Left lobe of liver (tissue), 2 donors: ENCODE measurements at regions not wholly inside any gene's neighbourhood (a gene's known extent, or its start where the extent isn't known, plus 50 kb on each side); places are given as distances from the start of the nearest gene placed in this dataset.

Experiments used
- ATAC-seq: fragments of 200-7000 bp; cut with Tn5 transposase; one replicate; pipeline ENCODE4 v1.9.1; 2020; ENCODE audit warnings: mild to moderate bottlenecking, moderate library complexity
- DNase-seq: peaks from one replicate; pipeline ENCODE4 v3.0.0-alpha.2; 2020; ENCODE audit warnings: low spot score
- donor health status: DM: no; HTN: no; CAD: no; lungs with moderate emphysema.
- donor health status: DM: no; HTN: yes; CAD: no.

DNA sequence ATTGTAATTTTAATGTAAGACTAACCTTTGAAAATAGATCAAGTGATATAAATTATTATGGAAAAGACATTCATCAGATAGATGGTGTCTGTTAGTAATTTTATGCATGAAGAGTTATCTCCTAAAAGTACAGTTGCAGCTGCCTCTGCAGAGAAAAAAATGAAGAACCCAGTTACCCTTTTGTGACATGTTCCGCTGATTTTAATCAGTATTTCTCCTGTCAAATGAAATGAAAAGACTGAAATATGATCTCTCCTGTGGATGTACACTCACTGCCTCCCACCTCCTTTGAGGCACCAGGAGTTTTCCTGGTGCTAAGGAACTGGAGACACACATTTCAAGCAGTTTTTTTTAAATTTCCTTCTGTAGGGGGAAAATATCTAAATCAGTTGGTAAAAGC is 277.4 kb downstream of the KIF4B start:
- DNase-seq (no peak), ATAC-seq (no peak)

DNA sequence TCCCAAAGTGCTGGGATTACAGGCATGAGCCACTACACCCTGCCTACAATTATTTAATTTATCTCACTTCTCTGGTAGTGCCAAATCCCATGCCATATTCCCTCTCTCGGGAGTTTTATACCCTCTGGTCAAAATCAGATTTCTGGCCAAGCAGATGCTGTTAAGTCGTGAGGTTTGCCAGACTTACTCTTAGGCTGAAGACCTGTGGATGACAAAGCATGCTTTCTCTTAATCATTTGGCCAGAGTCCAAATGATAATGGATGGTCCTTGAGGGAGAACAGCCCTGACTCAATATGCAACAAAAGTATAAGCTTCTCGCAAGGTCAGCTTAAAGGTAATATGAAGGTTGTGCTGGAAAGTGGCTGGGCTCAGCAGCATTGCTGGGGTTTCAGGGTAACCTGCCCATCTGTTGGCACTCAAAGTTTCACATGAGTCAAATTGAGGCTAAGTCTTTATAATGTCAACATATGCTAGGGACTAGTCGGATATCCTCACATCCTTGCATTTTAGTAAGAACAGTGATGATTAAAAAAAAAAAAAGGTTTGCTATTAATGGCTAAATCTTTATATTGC is 280.1 kb downstream of the KIF4B start:
- no peak for DNase-seq
- no peak for ATAC-seq

DNA sequence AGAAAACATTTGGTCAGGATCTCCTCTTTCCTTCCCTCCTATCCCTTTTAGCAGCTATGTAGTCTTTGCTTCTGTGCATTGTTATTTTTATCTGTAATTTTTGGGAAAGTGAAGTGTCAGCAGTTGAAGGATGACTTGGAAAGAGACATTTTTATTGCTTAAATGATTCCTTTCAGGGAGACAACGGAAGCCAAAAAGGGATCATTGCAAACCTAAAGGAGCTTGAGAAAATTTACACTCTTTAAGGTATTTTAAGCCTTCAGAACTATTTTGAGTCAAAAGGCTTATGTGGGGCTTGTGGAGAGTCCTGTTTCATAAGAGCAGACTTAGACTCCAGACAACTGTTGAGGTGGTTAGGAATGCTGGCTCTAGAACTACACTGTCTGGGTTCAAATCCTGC is 281.6 kb downstream of the KIF4B start:
- ATAC-seq (no peak), DNase-seq (no peak)

DNA sequence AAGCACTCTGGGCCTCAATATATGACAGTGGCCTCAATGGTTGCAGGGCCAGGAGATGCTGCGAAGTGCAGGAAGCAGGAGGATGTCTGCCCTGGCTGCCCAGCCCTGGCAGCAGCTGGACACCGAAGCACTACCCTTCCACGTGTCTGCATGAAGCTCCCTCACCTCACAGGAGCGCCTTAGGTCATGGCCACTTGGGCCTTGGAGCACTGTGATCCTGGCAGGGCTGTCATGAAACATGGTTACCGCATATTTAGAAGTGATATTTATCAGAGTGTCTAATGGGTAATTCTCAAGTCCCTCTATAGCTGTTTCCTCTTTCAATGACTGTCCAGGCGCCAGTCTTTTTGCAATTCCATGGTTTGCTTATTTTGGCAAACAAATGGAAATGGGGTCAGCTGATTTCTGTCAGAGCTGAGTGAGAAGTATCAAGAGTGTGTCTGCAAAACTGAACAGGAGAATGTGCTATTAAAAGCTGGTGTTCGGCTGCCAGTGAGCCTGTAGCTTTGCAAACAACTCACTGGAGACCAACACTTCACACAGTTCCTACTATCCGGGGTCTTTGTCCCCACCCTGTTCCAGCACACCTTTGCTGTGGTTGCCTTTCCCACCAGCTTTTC is 285.9 kb downstream of the KIF4B start:
- ATAC-seq (peak; percentile 91), DNase-seq (peak; percentile 50)

DNA sequence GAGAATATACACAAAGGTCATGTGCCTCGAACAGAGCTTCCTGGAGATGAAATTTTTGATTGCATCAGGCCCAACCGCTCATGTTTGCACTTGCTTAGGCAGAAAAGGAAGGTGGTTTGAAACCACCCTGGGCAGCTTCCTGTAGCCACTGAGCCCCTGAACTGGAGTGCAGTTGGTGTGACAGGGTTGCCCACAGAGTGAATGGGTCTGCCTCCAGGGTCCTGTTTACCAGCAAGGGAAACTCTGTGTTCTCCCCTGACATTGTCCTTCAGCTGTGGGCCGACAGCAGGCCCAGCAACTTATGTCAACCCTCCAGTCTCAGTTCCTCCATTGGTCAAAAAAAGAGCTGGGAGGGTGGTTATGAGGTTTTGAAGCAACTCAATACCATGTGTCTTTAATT is 289.6 kb downstream of the KIF4B start:
- DNase-seq (no peak), ATAC-seq (no peak)

DNA sequence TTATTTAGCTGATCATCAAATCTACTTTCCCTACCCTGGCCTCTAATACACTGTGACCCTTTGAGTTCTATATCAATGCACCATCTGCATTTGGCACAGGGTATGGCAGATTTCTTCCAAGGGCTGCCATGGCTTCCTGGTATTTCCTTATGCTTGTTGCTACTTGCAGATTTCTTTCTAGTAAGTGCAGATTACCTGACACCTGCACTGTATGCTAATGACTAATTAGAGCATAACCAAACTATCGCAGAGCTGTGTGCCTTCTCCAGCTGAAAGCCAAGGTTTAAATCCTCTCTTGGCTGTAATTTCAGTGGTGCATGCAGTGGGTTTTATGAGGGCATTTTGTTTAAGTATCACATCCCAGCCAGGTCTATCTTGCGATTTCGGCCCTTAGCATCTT is 293.7 kb downstream of the KIF4B start:
- DNase-seq (no peak), ATAC-seq (no peak)

DNA sequence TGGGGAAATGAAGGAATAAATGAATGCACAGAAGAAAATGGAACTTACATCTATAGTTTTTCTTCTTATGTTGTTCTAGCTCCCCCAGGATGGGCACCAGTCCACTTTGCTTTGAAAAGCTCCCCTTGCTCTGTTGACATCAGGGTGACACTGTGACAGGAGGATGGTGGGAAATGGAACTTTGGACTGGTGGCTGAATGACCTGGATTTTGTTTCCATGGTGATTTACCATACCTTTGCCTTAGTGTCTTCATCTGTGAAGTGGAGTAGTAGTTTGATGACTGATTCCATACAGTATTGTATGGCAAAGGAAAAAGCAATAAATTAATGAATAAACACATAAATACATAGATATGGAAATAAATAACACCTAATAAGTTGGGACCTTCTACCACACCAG is 294.7 kb downstream of the KIF4B start:
- ATAC-seq (peak; percentile 31), DNase-seq (no peak)

DNA sequence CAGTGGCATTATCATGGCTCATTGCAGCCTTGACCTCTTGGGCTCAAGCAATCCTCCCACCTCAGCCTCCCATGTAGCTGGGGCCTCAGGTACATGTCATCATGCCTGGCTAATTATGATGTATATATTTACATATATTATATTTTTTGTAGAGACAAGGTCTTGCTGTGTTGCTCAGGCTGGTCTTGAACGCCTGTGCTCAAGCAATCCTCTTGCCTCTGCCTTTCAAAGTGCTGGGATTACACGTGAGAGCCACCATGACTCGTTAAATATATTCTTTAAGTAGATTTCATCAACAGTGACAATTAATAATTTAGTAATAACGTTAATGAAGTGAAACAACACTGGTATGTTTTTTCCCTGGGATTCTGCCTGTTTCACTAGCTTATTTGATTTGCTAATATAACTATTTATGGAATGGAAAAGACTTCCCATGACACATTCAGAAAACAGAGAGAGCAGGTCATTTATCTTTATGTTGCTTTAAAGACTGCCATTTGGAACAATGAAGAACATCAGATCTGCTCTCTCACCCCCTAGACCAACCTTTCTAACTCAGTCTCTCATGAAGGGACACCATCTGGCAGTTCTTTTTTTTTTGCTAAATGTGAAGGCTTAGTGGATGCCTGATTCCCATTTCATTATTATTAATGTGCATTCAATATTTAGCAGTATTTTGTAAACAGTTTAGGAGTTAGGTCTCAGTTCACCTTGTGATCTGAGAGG is 295.6 kb downstream of the KIF4B start:
- no peak for ATAC-seq
- no peak for DNase-seq

DNA sequence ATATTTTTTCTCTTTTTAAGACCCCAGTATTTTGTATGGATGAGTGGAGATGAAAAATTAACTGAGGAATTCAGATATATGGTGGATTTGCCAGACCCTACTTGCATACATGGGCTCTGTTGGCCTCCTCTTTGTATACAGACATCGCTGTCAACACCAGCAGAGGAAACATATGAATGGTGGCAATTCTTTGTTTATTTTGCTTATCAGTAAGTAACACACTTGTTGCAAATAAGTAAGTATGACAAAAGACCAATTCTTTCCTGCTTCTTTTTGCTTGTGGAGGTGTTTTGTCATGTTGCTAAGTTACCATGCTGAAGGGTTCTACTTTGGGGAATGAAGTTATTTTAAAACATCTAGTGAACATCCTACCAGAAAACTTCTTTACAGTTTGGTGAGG is 298.2 kb downstream of the KIF4B start:
- ATAC-seq (no peak), DNase-seq (no peak)

DNA sequence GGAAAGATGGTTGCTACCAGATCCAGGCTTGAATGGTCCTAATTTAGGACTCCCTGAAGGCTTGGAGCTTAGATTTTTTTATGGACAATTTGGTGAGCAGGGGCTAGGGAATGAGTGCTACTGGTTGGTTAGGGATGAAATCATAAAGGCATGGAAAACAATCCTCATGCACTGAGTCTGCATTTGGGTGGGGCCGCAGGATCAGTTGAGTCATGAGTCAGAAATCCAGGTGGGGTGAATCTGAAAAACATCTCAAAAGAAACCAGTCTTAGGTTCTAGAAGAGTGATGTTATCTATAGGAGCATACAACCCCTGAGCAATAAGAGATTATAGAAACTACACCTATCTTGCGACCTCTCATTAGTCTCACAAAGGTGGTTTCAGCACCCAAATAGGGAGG is 300.0 kb downstream of the KIF4B start:
- DNase-seq (no peak), ATAC-seq (no peak)

DNA sequence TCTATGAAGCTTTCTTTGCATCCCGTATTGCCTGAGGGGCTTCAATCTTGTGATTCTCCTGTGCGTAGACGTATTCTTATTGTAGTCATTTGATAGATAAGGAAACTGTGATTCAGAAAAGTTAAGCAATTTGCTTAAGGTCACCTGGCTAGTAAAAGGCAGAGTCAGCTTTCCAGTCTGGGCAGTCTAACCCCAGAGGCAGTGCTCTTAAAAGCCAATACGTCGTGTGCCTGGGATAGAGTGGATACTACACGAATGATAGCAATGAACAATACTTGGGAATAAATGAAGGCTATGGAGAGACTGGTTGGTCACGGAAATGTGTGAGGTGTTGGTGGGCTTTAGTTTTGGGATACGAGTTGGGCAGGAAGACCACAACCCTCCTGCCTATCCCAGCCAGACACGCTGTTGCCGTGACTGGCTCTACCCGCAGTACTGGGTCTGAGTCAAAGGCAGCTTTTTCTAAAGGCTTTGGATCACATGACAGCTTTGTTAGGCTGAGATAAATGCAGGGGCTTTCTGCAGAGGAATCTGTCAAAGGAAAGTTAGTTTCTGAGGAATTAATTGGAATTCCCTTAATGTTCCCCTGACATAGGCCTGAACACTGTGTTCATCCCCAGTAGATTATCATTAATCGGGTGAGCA is 302.6 kb downstream of the KIF4B start:
- DNase-seq (no peak), ATAC-seq (no peak)

DNA sequence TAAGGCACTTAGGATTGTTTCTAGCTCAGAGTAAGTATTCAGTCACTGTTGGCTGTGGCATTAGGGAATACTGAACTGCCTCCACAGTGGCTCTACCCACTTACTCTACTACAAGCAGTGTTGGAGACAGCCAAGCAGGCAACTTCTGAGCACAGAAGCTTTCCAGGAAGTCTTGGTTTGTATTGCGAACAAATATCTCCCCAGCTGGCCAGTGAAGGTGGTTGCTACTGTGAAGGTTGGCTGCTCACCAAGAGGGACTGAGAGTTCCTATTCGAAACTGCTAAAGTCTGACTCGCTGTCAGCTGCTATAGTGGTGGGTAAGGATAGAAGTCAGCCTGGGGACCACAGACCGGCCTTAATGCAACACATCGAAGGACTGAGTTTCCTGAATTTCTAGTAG is 319.1 kb downstream of the KIF4B start:
- ATAC-seq (no peak), DNase-seq (no peak)

DNA sequence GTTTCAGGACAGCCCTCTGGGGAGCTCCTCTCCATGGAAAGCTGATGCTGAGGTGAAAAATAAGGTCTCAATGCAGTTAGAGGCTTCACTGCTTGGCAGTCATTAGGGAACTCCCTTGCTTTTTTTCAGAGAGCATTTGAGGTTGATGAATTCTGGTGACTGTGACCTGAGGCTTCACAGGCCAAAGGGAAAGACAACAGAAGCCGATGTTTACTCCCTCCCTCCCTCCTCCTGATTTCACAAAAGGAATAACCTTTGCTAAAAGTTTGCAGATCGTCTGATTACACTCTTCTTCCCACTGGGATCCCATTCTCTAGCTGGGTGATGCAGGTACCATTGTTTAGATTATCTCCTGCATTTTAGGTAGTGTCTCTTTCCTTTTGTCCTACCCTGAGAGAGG is 329.4 kb downstream of the KIF4B start:
- DNase-seq (no peak), ATAC-seq (peak; percentile 76)

DNA sequence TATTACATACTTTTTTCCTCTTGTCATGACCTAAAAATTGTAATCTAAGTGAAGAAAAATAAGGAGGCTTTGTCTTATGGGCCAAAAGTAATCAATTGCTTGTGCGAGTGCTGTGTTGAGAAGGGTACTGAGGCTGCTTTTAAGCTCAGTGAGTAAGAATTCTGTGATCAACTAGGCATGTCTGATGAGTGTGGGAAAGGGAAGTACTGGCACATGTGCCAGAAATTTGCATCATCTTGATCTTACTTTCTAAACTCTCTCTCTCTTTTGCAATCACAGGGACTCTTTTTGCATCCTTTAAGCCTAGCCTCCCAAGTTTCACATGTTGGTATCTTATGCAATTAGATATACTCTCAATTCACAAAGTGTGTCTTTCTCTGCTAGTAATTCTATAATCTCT is 329.9 kb downstream of the KIF4B start:
- no peak for DNase-seq
- ATAC-seq: no peak

DNA sequence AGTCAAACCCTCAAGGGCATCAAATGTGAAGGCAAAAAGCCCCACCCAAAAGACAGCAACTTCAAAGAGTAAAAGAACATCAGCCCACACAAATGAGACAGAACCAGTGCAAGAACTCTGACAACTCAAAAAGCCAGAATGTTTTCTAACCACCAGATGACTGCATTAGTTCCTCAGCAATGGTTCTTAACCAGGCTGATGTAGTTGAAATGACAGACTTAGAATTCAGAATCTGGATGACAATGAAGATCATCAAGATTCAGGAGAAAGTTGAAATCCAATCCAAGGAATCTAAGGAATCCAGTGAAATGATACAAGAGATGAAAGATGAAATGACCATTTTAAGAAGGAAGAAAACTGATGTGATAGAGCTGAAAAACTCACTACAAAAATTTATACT is 339.7 kb downstream of the KIF4B start:
- DNase-seq: no peak
- ATAC-seq: no peak

DNA sequence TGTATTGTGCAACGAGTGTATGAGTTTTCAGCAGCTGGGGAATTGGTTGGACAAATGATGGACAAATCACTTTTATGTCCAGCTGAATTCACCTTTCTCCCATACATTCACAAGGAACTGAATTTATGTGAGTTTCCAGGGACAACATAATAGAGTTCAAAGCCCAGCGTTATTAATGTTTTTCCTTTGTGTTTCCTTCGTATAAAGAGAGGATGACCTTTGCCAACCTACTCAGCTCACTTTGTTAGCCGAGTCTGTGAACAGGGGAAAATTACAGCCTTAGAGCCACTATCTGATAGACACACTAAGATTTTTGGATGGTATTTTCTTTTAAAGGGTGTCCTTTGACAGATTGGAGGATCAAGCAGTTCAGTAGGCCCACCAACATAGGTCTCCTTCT is 352.5 kb downstream of the KIF4B start:
- DNase-seq (no peak), ATAC-seq (no peak)

DNA sequence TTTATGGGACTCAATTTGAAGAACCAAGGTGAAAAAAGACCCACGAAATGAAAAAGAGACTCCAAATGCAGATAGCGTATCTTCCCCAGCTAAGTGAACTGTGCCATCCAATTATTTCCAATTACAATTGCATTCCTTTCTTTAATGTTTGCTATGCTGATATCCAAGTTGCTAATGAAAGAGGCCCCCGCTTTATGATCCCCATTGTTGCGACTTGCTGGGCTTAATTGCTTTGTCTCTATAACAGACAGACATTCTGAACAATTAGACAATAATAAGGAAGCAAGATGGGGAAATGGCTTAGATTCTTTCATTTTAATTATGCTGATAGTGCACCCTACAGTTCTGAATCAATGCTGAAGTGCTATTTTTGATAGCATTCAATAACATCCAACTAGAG is 354.3 kb downstream of the KIF4B start:
- no peak for DNase-seq
- ATAC-seq: no peak

DNA sequence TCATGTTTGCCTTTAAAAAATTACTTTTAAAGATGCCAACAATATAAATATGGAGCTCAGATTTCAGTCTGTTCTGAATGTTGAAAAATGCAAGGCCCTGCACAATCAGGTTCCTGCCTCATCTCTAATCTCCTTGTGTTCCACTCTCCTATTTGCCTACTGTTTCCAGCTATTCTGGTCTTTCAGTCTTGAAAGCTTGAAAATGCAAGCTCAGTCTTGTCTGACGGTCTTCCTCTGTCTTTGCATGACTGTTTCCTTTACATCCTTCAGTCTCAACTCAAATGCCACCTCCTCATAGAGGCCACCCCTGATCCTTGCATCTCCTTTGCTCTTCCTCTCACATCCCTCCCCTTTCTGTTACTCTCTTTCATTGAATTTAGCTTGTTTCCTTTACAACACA is 354.9 kb downstream of the KIF4B start:
- DNase-seq (no peak), ATAC-seq (no peak)

DNA sequence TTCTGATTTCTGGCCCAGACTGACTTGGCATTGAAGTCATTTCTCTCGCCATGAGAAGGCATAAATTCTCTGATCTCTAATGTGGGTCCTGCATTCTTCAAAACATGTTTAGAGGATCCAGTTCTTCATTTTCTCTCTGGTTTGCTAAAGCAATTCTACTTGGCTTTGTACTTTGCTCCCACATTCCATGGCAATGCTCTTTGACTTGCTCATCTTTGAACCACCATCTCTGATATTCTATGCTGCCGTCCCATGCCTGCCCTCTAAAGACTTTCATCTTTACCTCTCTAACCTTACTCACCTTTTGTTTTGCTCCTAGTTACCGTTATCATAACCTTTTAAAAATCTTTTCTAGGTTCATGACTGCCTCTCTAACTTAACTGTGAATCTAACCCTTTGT is 366.9 kb downstream of the KIF4B start:
- DNase-seq: no peak
- peak; percentile 38 for ATAC-seq

DNA sequence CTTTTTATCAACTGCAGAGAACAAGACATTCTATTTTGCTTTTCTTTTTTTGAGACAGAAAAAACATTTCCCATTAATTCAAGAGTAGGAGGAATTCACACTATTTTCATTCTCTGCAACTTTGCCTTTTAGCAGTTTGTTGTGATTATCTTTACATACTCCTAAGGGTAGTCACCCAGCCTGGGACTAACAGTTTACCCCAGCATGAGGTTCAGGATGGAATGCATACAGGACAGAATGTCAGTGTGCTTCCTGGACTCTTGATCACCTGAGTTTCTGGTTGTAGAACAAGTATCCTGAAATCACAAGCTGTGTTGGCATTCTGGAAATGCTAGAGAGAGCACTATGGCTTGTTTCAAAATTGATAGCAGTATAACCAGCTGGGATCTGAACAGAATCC is 368.1 kb downstream of the KIF4B start:
- ATAC-seq (no peak), DNase-seq (no peak)

DNA sequence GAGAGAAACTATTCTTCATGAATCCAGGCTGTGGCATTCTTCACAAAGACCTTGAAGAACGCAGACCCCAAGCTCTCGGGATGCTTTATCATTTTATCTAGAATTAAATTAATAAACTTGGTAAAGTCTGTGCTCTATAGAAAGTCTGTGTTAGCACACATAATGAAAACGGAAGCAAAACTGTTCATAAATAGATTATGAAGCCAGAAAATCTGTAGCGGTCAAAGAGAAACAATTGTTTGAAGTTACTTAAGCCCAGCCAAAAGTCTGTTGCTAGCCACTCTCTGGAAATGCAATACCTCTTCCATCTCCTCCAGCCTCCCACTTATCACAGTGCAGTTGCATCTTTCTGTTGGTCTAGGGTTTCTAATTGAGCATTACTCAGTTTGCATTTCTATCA is 375.9 kb downstream of the KIF4B start:
- no peak for DNase-seq
- no peak for ATAC-seq

DNA sequence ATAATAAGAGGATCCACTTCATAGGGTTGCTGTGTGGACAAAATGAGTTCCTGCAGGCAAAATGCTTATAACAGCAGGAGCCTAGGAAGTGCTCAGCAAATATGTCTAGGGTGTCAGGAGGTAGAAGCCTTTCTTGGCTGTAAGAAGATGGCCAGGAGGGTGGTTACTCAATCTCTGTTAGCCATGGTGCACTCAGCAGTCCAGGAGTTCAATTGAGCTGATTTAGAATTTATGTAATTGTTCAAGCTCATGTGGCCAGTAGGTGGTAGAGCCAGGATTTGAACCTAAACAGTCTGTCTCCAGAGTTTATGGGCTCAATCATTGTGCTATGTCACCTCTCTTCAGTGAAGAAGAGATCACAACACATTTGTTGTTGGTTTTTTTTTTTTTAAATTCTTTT is 381.2 kb downstream of the KIF4B start:
- DNase-seq (no peak), ATAC-seq (peak; percentile 66)
